Daoy (cell line): ENCODE measurements at regions not wholly inside any gene's neighbourhood (a gene's known extent, or its start where the extent isn't known, plus 50 kb on each side); places are given as distances from the start of the nearest gene placed in this dataset.
"Not testable (repeated sequence)": the region's sequence is repeated elsewhere in the genome, so short reads cannot be mapped to it uniquely, and the experiment has no call there.

Experiments
- DNase-seq: peaks from one replicate; pipeline ENCODE4 v3.0.0-alpha.2; 2015; ENCODE audit warnings: low read depth

DNA sequence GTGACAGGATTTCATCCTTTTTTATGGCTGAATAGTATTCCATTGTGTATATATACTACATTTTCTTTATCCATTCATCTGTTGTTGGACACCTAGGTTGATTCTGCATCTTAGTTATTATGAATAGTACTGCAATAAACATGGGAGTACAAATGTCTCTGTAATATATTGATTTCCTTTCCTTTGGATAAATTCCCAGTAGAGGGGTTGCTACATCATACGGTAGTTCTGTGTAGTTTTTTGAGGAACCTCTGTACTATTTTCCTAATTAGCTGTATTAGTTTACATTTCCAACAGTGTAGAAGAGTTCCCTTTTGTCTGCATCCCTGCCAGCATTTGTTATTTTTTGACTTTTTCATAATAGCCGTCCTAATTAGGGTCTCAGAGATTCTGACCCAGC lies 201.3 kb downstream of the GIPC2 start:
- no peak for DNase-seq

GRCh38 chr1:78250201-78250600 lies 204.4 kb downstream of the GIPC2 start:
- peak; percentile 39 for DNase-seq

GRCh38 chr1:78254517-78254916 lies 208.8 kb downstream of the GIPC2 start:
- DNase-seq, result peak; percentile 41

DNA sequence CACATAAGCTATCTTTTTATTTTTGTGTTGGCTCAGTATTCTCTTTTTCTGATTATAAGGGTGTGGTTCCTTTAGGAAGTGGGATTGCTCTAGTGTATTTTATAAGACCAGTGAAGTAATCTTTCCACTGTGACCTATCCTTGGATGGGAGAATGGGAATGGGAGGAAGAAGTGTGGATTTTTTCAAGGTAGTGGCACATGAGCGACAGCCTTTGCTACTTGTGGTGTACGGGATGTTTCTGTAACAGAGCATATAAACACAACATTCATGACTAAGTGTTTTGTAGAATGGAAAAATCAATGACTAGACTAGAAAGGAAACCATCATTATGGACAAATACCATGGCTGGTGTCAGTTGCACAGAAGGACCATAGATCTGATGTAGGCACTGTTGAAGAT lies 209.6 kb downstream of the GIPC2 start:
- DNase-seq, result no peak

GRCh38 chr1:78255846-78256245 lies 210.1 kb downstream of the GIPC2 start:
- no peak for DNase-seq

DNA sequence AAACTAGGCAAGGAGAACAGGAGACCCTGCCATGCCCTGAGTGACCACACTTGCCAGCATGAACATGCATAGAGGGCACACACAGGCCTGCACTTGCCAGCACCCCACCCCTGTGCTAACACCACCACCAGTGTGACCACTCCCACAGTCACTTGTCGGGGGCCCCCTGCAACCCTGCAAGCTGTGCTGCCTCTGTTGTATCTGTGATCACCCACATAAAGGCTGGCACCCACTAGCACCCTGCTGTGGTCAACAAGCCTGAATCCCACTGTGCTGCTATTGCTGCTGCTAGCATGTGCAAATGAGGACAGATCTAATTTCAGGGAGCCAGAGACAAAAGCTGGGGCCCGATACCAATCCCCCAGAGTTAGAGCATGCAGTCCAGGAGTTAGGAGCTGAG lies 217.7 kb downstream of the GIPC2 start:
- DNase-seq, result no peak

- DNase-seq, result no peak
These were observed 218.2 kb downstream of the GIPC2 start for GRCh38 chr1:78263946-78264345.

- no peak for DNase-seq
These were observed 221.9 kb downstream of the GIPC2 start for GRCh38 chr1:78267513-78268218.

DNA sequence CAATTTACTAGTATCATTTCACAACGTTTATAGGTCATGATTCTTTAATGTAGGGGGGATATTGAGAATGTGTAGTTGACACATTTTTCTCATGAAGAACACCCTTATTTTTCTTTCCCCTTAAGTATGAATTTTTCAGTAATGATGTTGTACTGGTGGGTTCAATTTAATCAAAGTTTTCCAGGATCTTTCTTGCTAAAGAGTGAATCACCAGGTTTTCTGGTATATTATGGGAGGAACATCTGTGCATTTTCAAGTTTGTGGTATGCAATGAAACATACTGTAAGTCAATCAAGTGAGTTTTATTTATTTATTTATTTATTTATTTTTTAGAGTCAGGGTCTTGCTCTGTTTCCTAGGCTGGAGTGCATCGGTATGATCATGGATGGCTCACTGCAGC lies 221.2 kb upstream of the PTGFR start:
- DNase-seq, result no peak

GRCh38 chr1:78271423-78271822 lies 219.4 kb upstream of the PTGFR start:
- not testable (repeated sequence) for DNase-seq

- DNase-seq, result peak; percentile 66
These were observed 216.0 kb upstream of the PTGFR start for GRCh38 chr1:78274814-78275213.

GRCh38 chr1:78275456-78275855 lies 215.3 kb upstream of the PTGFR start:
- no peak for DNase-seq

- DNase-seq, result no peak
These were observed 214.7 kb upstream of the PTGFR start for GRCh38 chr1:78275906-78276685.

GRCh38 chr1:78277253-78277652 lies 213.5 kb upstream of the PTGFR start:
- DNase-seq, result peak; percentile 76

- DNase-seq, result peak; percentile 58
These were observed 211.7 kb upstream of the PTGFR start for GRCh38 chr1:78279051-78279450.

GRCh38 chr1:78280626-78281025 lies 210.1 kb upstream of the PTGFR start:
- DNase-seq, result no peak

DNA sequence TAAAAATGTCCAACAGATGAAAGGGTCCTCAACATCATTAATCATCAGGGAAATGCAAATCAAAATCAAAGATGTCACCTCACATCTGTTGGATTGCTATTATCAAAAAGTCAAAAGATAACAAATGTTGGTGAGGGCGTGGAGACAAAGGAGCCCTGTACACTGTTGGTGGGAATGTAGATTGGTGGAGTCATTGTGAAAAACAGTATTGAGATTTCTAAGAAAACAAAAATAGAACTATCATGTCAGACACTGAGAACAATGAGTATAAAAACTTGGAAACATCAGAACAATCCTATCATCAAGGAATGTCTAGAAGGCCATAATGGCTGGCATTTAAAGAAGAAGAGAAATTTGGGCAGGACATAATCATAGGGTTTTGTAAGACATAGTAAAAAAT lies 209.2 kb upstream of the PTGFR start:
- DNase-seq, result no peak

- DNase-seq, result no peak
These were observed 207.1 kb upstream of the PTGFR start for GRCh38 chr1:78283691-78284090.

GRCh38 chr1:78284354-78284753 lies 206.4 kb upstream of the PTGFR start:
- DNase-seq, result no peak

GRCh38 chr1:78286686-78287085 lies 204.1 kb upstream of the PTGFR start:
- DNase-seq, result peak; percentile 42

DNA sequence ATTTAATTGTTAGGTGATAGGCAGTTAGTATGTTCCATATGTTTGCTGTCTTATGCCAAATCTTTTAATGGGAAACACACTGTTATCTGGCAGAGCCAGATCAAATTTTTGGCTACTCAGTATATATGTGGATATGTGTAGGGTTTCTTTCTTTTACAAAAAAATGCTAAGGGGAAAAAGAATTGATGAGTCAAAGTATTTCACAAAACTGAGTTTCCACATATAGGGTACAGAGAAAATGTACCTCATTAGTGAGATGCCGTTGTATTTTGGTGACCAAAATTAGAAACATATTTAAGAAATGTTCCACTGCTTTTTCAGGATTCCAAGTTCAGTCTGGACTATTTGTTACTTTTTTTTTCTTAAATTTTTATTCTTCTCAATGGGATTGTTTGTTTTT lies 201.2 kb upstream of the PTGFR start:
- DNase-seq, result no peak

- DNase-seq, result no peak
These were observed 199.4 kb upstream of the PTGFR start for GRCh38 chr1:78291418-78291817.

DNA sequence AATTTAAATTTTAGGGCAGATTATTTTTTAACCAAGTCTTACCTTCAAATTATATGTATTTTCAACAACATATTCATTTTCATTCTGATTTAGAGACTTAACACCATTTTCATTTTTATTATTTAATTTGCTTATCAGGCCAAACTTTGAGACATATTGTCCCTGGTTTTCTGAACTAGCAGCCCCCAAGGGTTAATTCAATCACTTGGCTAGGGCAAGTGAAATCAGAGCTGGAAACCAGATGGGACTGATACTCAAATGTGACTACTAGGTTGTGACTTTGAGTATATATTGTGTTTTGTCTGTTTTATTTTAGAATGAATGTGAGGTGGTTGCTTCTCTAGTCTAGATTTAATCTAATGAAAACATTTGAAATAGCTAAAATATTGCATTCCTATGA lies 198.9 kb upstream of the PTGFR start:
- no peak for DNase-seq
